ENCODE measurements at regions not wholly inside any gene's neighbourhood (a gene's known extent, or its start where the extent isn't known, plus 50 kb on each side); places are given as distances from the start of the nearest gene placed in this dataset.

- H3K27me3 ChIP-seq (ENCODE audit: control insufficient read depth in 2 of 2, insufficient read depth in 2 of 2, low read length in 2 of 2), result peaks cover 0 to 4% of the 10 kb centered on the region in 2 donors
- H3K27ac ChIP-seq (ENCODE audit: low read depth in 2 of 2, low read length in 2 of 2), result no peak overlapping the region
- H3K9me3 ChIP-seq (ENCODE audit: control insufficient read depth in 2 of 2, low read length in 2 of 2), result no peaks in the 10 kb centered on the region
- H3K4me3 ChIP-seq (ENCODE audit: low read length in 2 of 2), result no peak overlapping the region
- H3K36me3 ChIP-seq (ENCODE audit: control insufficient read depth in 2 of 2, insufficient read depth in 2 of 2, low read length in 2 of 2), result no peaks in the 10 kb centered on the region
- no peak overlapping the region for H3K9ac ChIP-seq (ENCODE audit: low read depth in 1 of 2, low read length in 2 of 2)
- no peaks in the 10 kb centered on the region for H3K4me1 ChIP-seq (ENCODE audit: control insufficient read depth in 2 of 2, insufficient read depth in 2 of 2, low read length in 2 of 2)
Measured at GRCh38 chr11:120052196-120052775, 85.6 kb downstream of the TRIM29 start.

- no peaks in the 10 kb centered on the region for H3K9me3 ChIP-seq (ENCODE audit: control insufficient read depth in 2 of 2, low read length in 2 of 2)
- no peak overlapping the region for H3K27ac ChIP-seq (ENCODE audit: low read depth in 2 of 2, low read length in 2 of 2)
- no peak overlapping the region for H3K4me3 ChIP-seq (ENCODE audit: low read length in 2 of 2)
- H3K36me3 ChIP-seq (ENCODE audit: control insufficient read depth in 2 of 2, insufficient read depth in 2 of 2, low read length in 2 of 2), result no peaks in the 10 kb centered on the region
- peaks cover 0 to 2% of the 10 kb centered on the region in 2 donors for H3K27me3 ChIP-seq (ENCODE audit: control insufficient read depth in 2 of 2, insufficient read depth in 2 of 2, low read length in 2 of 2)
- no peak overlapping the region for H3K9ac ChIP-seq (ENCODE audit: low read depth in 1 of 2, low read length in 2 of 2)
- H3K4me1 ChIP-seq (ENCODE audit: control insufficient read depth in 2 of 2, insufficient read depth in 2 of 2, low read length in 2 of 2), result no peaks in the 10 kb centered on the region
Measured at GRCh38 chr11:120044011-120044675, 93.8 kb downstream of the TRIM29 start.

- Histone ChIP-seq H3K9me3 (ENCODE audit: control insufficient read depth in 2 of 2, low read length in 2 of 2) (no peaks in the 10 kb centered on the region), H3K4me3 (ENCODE audit: low read length in 2 of 2) (no peak overlapping the region), H3K27me3 (ENCODE audit: control insufficient read depth in 2 of 2, insufficient read depth in 2 of 2, low read length in 2 of 2) (peaks cover 0 to 2% of the 10 kb centered on the region in 2 donors), H3K27ac (ENCODE audit: low read depth in 2 of 2, low read length in 2 of 2) (no peak overlapping the region), H3K4me1 (ENCODE audit: control insufficient read depth in 2 of 2, insufficient read depth in 2 of 2, low read length in 2 of 2) (no peaks in the 10 kb centered on the region), H3K36me3 (ENCODE audit: control insufficient read depth in 2 of 2, insufficient read depth in 2 of 2, low read length in 2 of 2) (no peaks in the 10 kb centered on the region), H3K9ac (ENCODE audit: low read depth in 1 of 2, low read length in 2 of 2) (no peak overlapping the region)
Measured at GRCh38 chr11:120043328-120043945, 94.5 kb downstream of the TRIM29 start.

GRCh38 chr11:120041625-120042024, 96.3 kb downstream of the TRIM29 start:
- H3K27me3 ChIP-seq (ENCODE audit: control insufficient read depth in 2 of 2, insufficient read depth in 2 of 2, low read length in 2 of 2), result peaks cover 0 to 2% of the 10 kb centered on the region in 2 donors
- H3K27ac ChIP-seq (ENCODE audit: low read depth in 2 of 2, low read length in 2 of 2), result no peak overlapping the region
- no peaks in the 10 kb centered on the region for H3K9me3 ChIP-seq (ENCODE audit: control insufficient read depth in 2 of 2, low read length in 2 of 2)
- no peak overlapping the region for H3K4me3 ChIP-seq (ENCODE audit: low read length in 2 of 2)
- no peak overlapping the region for H3K9ac ChIP-seq (ENCODE audit: low read depth in 1 of 2, low read length in 2 of 2)
- H3K4me1 ChIP-seq (ENCODE audit: control insufficient read depth in 2 of 2, insufficient read depth in 2 of 2, low read length in 2 of 2), result no peaks in the 10 kb centered on the region
- H3K36me3 ChIP-seq (ENCODE audit: control insufficient read depth in 2 of 2, insufficient read depth in 2 of 2, low read length in 2 of 2), result no peaks in the 10 kb centered on the region

GRCh38 chr11:120040151-120040840, 97.6 kb downstream of the TRIM29 start:
- no peaks in the 10 kb centered on the region for H3K4me1 ChIP-seq (ENCODE audit: control insufficient read depth in 2 of 2, insufficient read depth in 2 of 2, low read length in 2 of 2)
- no peak overlapping the region for H3K27ac ChIP-seq (ENCODE audit: low read depth in 2 of 2, low read length in 2 of 2)
- no peaks in the 10 kb centered on the region for H3K9me3 ChIP-seq (ENCODE audit: control insufficient read depth in 2 of 2, low read length in 2 of 2)
- H3K4me3 ChIP-seq (ENCODE audit: low read length in 2 of 2), result no peak overlapping the region
- no peaks in the 10 kb centered on the region for H3K36me3 ChIP-seq (ENCODE audit: control insufficient read depth in 2 of 2, insufficient read depth in 2 of 2, low read length in 2 of 2)
- no peak overlapping the region for H3K9ac ChIP-seq (ENCODE audit: low read depth in 1 of 2, low read length in 2 of 2)
- H3K27me3 ChIP-seq (ENCODE audit: control insufficient read depth in 2 of 2, insufficient read depth in 2 of 2, low read length in 2 of 2), result peaks cover 0 to 2% of the 10 kb centered on the region in 2 donors

GRCh38 chr11:120039039-120039438, 98.9 kb downstream of the TRIM29 start:
- no peak overlapping the region for H3K27ac ChIP-seq (ENCODE audit: low read depth in 2 of 2, low read length in 2 of 2)
- H3K9me3 ChIP-seq (ENCODE audit: control insufficient read depth in 2 of 2, low read length in 2 of 2), result no peaks in the 10 kb centered on the region
- H3K4me1 ChIP-seq (ENCODE audit: control insufficient read depth in 2 of 2, insufficient read depth in 2 of 2, low read length in 2 of 2), result no peaks in the 10 kb centered on the region

GRCh38 chr11:120037111-120037510, 100.8 kb downstream of the TRIM29 start:
- H3K4me3 ChIP-seq (ENCODE audit: low read length in 2 of 2), result no peak overlapping the region
- H3K9ac ChIP-seq (ENCODE audit: low read depth in 1 of 2, low read length in 2 of 2), result no peak overlapping the region
- H3K4me1 ChIP-seq (ENCODE audit: control insufficient read depth in 2 of 2, insufficient read depth in 2 of 2, low read length in 2 of 2), result no peaks in the 10 kb centered on the region
- H3K36me3 ChIP-seq (ENCODE audit: control insufficient read depth in 2 of 2, insufficient read depth in 2 of 2, low read length in 2 of 2), result no peaks in the 10 kb centered on the region
- H3K27me3 ChIP-seq (ENCODE audit: control insufficient read depth in 2 of 2, insufficient read depth in 2 of 2, low read length in 2 of 2), result peaks cover 0 to 2% of the 10 kb centered on the region in 2 donors
- no peaks in the 10 kb centered on the region for H3K9me3 ChIP-seq (ENCODE audit: control insufficient read depth in 2 of 2, low read length in 2 of 2)
- no peak overlapping the region for H3K27ac ChIP-seq (ENCODE audit: low read depth in 2 of 2, low read length in 2 of 2)

More at GRCh38 chr11:120039039-120039438, 98.9 kb downstream of the TRIM29 start:
- Histone ChIP-seq H3K4me3 (ENCODE audit: low read length in 2 of 2) (no peak overlapping the region), H3K9ac (ENCODE audit: low read depth in 1 of 2, low read length in 2 of 2) (no peak overlapping the region), H3K27me3 (ENCODE audit: control insufficient read depth in 2 of 2, insufficient read depth in 2 of 2, low read length in 2 of 2) (peaks cover 0 to 2% of the 10 kb centered on the region in 2 donors), H3K36me3 (ENCODE audit: control insufficient read depth in 2 of 2, insufficient read depth in 2 of 2, low read length in 2 of 2) (no peaks in the 10 kb centered on the region)

- no peak overlapping the region for H3K27ac ChIP-seq (ENCODE audit: low read depth in 2 of 2, low read length in 2 of 2)
- H3K4me3 ChIP-seq (ENCODE audit: low read length in 2 of 2), result no peak overlapping the region
- peaks cover 0 to 1% of the 10 kb centered on the region in 2 donors for H3K27me3 ChIP-seq (ENCODE audit: control insufficient read depth in 2 of 2, insufficient read depth in 2 of 2, low read length in 2 of 2)
- no peaks in the 10 kb centered on the region for H3K36me3 ChIP-seq (ENCODE audit: control insufficient read depth in 2 of 2, insufficient read depth in 2 of 2, low read length in 2 of 2)
- H3K9ac ChIP-seq (ENCODE audit: low read depth in 1 of 2, low read length in 2 of 2), result no peak overlapping the region
- no peaks in the 10 kb centered on the region for H3K9me3 ChIP-seq (ENCODE audit: control insufficient read depth in 2 of 2, low read length in 2 of 2)
- H3K4me1 ChIP-seq (ENCODE audit: control insufficient read depth in 2 of 2, insufficient read depth in 2 of 2, low read length in 2 of 2), result no peaks in the 10 kb centered on the region
Measured at GRCh38 chr11:120035756-120036155, 102.2 kb downstream of the TRIM29 start.

- H3K4me1 ChIP-seq (ENCODE audit: control insufficient read depth in 2 of 2, insufficient read depth in 2 of 2, low read length in 2 of 2), result no peaks in the 10 kb centered on the region
- H3K9me3 ChIP-seq (ENCODE audit: control insufficient read depth in 2 of 2, low read length in 2 of 2), result no peaks in the 10 kb centered on the region
- no peak overlapping the region for H3K27ac ChIP-seq (ENCODE audit: low read depth in 2 of 2, low read length in 2 of 2)
- no peak overlapping the region for H3K4me3 ChIP-seq (ENCODE audit: low read length in 2 of 2)
- no peak overlapping the region for H3K9ac ChIP-seq (ENCODE audit: low read depth in 1 of 2, low read length in 2 of 2)
- H3K27me3 ChIP-seq (ENCODE audit: control insufficient read depth in 2 of 2, insufficient read depth in 2 of 2, low read length in 2 of 2), result no peaks in the 10 kb centered on the region
- no peaks in the 10 kb centered on the region for H3K36me3 ChIP-seq (ENCODE audit: control insufficient read depth in 2 of 2, insufficient read depth in 2 of 2, low read length in 2 of 2)
Measured at GRCh38 chr11:120034881-120035630, 102.9 kb downstream of the TRIM29 start.

Data from mucosa of rectum (tissue), 2 donors.